ENCODE measurements at regions not wholly inside any gene's neighbourhood (a gene's known extent, or its start where the extent isn't known, plus 50 kb on each side); places are given as distances from the start of the nearest gene placed in this dataset.

- TF ChIP-seq SP1 (IDR thresholded peaks at IDR 0.05) = no peak
- no peak for TF ChIP-seq PKNOX1 (IDR thresholded peaks at IDR 0.05)
- no peak for TF ChIP-seq FOXK2 (IDR thresholded peaks at IDR 0.05)
- TF ChIP-seq FOXM1 (IDR thresholded peaks at IDR 0.05; ENCODE audit: borderline replicate concordance) = no peak
- no peak for TF ChIP-seq ELF4 (IDR thresholded peaks at IDR 0.05)
- no peak for TF ChIP-seq BHLHE40 (IDR thresholded peaks at IDR 0.05; ENCODE audit: borderline replicate concordance)
- no peak for TF ChIP-seq HDGF (IDR thresholded peaks at IDR 0.05; ENCODE audit: borderline replicate concordance)
- no peak for TF ChIP-seq NFRKB (IDR thresholded peaks at IDR 0.05)
- no peak for TF ChIP-seq ARNT (IDR thresholded peaks at IDR 0.05)
- TF ChIP-seq CTBP1 (IDR thresholded peaks at IDR 0.05; ENCODE audit: borderline replicate concordance) = no peak
- no peak for TF ChIP-seq FOXA1 (IDR thresholded peaks at IDR 0.05)
Observed at GRCh38 chr6:167532410-167533288, 207.8 kb downstream of the TTLL2 start.

All from HEK293T (cell line).